ENCODE measurements at regions not wholly inside any gene's neighbourhood (a gene's known extent, or its start where the extent isn't known, plus 50 kb on each side); places are given as distances from the start of the nearest gene placed in this dataset.
"Not testable (repeated sequence)": the region's sequence is repeated elsewhere in the genome, so short reads cannot be mapped to it uniquely, and the experiment has no call there.

DNA sequence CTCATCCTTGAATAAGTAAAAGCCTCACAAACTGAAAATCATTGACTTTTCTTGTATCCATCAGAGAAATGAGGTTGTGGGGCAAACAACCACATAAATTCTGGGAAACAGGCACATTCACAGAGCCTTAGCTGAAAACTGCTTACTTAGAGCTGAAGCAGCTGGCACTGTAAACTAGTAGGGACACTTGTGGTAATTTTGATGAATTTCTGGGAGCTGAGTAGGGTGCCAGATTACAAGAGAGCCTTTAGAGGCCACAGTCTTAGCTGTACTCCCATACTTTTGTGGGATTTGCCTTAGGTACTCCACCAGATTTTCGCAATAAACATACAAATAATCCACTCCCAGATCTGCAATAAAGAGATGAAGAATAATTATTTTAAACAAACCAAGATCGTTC, 315.2 kb downstream of the TMX3 start:
- DNase-seq (ENCODE audit: low read depth) = no peak
- H3K4me3 ChIP-seq (ENCODE audit: control insufficient read depth, low read depth, low read length) = no peak overlapping the region
- TF ChIP-seq, protein P1, sequence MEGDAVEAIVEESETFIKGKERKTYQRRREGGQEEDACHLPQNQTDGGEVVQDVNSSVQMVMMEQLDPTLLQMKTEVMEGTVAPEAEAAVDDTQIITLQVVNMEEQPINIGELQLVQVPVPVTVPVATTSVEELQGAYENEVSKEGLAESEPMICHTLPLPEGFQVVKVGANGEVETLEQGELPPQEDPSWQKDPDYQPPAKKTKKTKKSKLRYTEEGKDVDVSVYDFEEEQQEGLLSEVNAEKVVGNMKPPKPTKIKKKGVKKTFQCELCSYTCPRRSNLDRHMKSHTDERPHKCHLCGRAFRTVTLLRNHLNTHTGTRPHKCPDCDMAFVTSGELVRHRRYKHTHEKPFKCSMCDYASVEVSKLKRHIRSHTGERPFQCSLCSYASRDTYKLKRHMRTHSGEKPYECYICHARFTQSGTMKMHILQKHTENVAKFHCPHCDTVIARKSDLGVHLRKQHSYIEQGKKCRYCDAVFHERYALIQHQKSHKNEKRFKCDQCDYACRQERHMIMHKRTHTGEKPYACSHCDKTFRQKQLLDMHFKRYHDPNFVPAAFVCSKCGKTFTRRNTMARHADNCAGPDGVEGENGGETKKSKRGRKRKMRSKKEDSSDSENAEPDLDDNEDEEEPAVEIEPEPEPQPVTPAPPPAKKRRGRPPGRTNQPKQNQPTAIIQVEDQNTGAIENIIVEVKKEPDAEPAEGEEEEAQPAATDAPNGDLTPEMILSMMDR (IDR thresholded peaks at IDR 0.05; ENCODE audit: control insufficient read depth, insufficient read depth, low read depth, low read length, missing control alignments) = no peak

DNA sequence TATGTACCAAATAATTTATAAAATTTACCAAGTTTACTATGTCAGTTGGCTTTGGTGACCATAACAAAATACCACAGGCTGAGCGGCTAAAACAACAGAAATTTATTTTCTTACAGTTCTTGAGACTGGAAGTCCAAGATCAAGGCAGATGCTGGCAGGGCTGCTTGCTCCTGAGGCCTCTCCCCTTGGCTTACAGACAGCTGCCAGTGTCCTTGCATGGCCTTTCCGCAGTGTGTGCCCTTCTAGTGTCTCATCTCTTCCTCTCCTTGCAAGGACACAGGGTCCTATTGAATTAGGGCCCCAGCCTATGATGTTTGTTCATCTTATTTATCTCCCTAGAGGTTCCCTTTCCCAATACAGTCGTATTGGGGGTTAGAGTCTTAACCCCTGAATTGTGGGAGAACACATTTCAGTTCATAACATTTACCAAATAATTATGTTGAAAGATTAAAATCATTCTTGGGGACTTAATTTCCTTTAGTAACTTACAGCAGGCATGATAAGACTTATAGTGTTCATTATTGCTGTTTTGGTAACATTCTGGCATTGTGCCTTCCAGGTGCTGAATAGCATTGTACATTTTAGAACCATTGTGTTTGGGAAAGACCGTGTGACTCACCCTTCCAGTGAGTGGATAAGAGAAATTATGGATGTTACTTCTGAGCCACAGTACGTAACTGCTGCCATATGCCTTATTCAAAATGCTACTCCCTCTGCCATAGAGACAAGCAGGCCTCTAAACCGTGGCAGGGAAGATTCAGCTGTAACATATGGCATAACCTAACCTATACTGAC, 317.5 kb downstream of the TMX3 start:
- TF ChIP-seq, protein P1 (IDR thresholded peaks at IDR 0.05; ENCODE audit: control insufficient read depth, insufficient read depth, low read depth, low read length, missing control alignments) = no peak
- no peak overlapping the region for H3K4me3 ChIP-seq (ENCODE audit: control insufficient read depth, low read depth, low read length)
- DNase-seq (ENCODE audit: low read depth) = no peak

DNA sequence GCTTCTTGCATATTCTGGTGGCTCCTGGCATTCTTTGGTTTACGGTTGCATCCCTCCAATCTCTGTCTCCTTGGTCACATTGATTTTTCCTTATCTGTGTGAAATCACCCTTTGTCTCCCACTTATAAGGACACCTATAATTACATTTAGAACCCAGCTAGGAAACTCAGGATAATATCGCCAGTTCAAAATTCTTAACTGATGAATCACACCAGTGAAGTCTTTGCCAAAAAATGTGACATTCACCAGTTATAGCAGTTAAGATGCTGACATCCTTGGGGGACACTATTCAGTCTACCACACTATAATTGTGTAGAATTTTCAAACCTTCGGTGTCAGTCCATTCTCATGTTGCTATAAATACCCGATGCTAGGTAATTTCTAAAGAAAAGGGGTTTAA, 320.2 kb downstream of the TMX3 start:
- no peak for DNase-seq (ENCODE audit: low read depth)
- H3K4me3 ChIP-seq (ENCODE audit: control insufficient read depth, low read depth, low read length) = no peak overlapping the region
- TF ChIP-seq, protein P1 (IDR thresholded peaks at IDR 0.05; ENCODE audit: control insufficient read depth, insufficient read depth, low read depth, low read length, missing control alignments) = no peak

DNA sequence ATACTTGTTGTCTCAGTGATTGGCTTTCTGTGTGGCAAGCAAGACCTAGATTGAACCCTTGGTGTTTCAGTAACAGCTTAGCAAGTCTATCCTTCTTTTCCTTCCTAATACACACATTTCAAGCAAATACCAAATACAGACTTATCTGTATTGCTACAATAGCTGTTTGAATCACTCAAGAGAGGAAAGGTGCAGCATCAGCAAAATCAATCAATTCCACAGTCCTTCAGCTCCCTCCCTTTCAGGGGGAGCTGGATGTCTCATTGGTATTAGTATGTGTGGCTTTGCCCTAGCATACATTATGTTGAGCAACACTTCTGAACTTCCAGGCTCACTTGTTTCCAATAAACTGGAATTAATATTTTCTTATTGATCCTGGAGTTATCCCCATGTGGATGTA, 323.1 kb downstream of the TMX3 start:
- TF ChIP-seq, protein P1 (IDR thresholded peaks at IDR 0.05; ENCODE audit: control insufficient read depth, insufficient read depth, low read depth, low read length, missing control alignments) = no peak
- H3K4me3 ChIP-seq (ENCODE audit: control insufficient read depth, low read depth, low read length) = no peak overlapping the region
- DNase-seq (ENCODE audit: low read depth) = no peak

DNA sequence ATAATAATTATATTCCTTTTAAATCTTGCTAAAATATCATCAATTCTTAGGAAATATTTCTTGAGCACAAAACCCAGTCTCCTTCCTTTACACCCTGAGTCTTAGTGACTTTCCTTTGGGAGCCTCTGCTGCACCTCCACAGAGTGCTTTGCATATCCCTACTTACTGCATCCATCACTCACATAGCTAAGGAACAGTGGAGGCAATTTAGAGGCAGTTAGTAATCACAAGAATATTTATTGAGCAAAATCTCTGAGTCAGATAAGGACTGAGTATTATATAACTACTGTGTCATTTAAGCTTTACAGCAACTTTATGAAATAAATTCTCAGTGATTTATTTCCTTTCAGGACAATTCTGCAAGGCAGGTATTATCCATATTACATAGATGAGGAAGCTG, 327.7 kb downstream of the TMX3 start:
- no peak overlapping the region for H3K4me3 ChIP-seq (ENCODE audit: control insufficient read depth, low read depth, low read length)
- DNase-seq (ENCODE audit: low read depth) = peak; percentile 51
- TF ChIP-seq, protein P1 (IDR thresholded peaks at IDR 0.05; ENCODE audit: control insufficient read depth, insufficient read depth, low read depth, low read length, missing control alignments) = no peak

DNA sequence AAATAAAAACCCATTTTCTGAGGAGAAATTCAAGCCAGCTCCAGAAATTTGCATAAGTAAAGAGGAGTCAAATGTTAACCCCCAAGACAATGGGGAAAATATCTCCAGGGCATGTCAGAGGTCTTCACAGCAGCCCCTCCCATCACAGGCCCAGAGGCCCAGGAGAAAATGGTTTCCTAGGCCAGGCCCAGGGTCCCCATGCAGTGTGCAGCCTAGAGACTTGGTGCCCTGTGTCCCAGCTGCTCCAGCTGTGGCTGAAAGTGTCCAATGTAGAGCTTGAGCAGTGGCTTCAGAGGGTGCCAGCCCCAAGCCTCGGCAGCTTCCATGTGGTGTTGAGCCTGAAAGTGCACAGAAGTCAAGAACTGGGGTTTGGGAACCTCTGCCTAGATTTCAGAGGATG, 330.9 kb downstream of the TMX3 start:
- not testable (repeated sequence) for DNase-seq (ENCODE audit: low read depth); H3K4me3 ChIP-seq (ENCODE audit: control insufficient read depth, low read depth, low read length)

DNA sequence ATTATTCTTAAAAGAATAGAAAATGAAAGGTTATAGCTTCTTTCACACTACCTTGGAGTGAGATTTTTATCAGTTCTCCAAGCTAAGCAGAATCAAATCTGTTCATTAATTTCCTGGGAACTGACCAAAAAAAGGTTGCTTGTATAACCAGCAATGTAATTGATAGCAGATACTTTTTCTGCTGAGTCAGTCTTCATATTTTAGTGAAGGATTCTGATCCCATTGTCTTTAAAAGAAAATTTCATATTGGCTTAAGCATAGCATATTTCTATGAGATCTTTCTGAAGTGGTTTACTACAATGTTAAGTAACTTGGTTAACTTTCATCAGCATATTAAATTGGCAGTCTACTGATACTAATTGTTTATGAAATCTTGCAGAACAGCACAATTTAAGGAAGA, 338.0 kb downstream of the TMX3 start:
- H3K4me3 ChIP-seq (ENCODE audit: control insufficient read depth, low read depth, low read length) = no peak overlapping the region
- DNase-seq (ENCODE audit: low read depth) = no peak
- TF ChIP-seq, protein P1 (IDR thresholded peaks at IDR 0.05; ENCODE audit: control insufficient read depth, insufficient read depth, low read depth, low read length, missing control alignments) = no peak

All from AG09309 (cell line).